ENCODE measurements at regions not wholly inside any gene's neighbourhood (a gene's known extent, or its start where the extent isn't known, plus 50 kb on each side); places are given as distances from the start of the nearest gene placed in this dataset.

DNA sequence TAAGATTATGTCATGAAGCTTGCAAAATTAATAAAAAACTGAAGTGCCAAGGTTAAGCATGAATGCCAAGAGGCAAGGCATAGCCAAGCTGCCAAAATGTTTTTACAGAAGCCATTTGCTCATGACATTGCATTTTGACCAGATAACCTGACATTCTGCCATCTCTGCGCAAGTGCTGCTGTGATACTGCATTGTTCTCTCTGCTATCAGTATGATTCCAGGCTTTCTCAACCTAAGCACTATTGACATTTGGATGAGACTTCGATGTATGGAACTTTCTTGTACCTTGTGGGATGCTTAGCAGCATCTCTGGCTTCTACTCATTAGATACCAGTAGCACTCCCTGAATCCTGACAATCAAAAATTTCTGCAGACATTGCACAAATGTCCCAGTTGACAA is 139.2 kb downstream of the RASSF9 start:
- TF ChIP-seq, protein P1, sequence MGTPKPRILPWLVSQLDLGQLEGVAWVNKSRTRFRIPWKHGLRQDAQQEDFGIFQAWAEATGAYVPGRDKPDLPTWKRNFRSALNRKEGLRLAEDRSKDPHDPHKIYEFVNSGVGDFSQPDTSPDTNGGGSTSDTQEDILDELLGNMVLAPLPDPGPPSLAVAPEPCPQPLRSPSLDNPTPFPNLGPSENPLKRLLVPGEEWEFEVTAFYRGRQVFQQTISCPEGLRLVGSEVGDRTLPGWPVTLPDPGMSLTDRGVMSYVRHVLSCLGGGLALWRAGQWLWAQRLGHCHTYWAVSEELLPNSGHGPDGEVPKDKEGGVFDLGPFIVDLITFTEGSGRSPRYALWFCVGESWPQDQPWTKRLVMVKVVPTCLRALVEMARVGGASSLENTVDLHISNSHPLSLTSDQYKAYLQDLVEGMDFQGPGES (IDR thresholded peaks at IDR 0.05; ENCODE audit: low read depth, low read length) = no peak
- TF ChIP-seq, protein P2, sequence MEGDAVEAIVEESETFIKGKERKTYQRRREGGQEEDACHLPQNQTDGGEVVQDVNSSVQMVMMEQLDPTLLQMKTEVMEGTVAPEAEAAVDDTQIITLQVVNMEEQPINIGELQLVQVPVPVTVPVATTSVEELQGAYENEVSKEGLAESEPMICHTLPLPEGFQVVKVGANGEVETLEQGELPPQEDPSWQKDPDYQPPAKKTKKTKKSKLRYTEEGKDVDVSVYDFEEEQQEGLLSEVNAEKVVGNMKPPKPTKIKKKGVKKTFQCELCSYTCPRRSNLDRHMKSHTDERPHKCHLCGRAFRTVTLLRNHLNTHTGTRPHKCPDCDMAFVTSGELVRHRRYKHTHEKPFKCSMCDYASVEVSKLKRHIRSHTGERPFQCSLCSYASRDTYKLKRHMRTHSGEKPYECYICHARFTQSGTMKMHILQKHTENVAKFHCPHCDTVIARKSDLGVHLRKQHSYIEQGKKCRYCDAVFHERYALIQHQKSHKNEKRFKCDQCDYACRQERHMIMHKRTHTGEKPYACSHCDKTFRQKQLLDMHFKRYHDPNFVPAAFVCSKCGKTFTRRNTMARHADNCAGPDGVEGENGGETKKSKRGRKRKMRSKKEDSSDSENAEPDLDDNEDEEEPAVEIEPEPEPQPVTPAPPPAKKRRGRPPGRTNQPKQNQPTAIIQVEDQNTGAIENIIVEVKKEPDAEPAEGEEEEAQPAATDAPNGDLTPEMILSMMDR (IDR thresholded peaks at IDR 0.05) = no peak
- no peak for TF ChIP-seq FOXJ3 (CRISPR knock-in tag; IDR thresholded peaks at IDR 0.05)
- no peak for TF ChIP-seq ELF1 (IDR thresholded peaks at IDR 0.05)
- no peak for TF ChIP-seq EP300 (IDR thresholded peaks at IDR 0.05; ENCODE audit: borderline replicate concordance in 1 of 2, low read depth in 1 of 2, low read length in 1 of 2)
- TF ChIP-seq JUND (IDR thresholded peaks at IDR 0.05) = no peak
- TF ChIP-seq, protein P3, sequence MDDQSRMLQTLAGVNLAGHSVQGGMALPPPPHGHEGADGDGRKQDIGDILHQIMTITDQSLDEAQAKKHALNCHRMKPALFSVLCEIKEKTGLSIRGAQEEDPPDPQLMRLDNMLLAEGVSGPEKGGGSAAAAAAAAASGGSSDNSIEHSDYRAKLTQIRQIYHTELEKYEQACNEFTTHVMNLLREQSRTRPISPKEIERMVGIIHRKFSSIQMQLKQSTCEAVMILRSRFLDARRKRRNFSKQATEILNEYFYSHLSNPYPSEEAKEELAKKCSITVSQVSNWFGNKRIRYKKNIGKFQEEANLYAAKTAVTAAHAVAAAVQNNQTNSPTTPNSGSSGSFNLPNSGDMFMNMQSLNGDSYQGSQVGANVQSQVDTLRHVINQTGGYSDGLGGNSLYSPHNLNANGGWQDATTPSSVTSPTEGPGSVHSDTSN (IDR thresholded peaks at IDR 0.05) = no peak
- no peak for TF ChIP-seq MXI1 (IDR thresholded peaks at IDR 0.05; ENCODE audit: low read depth, low read length)
